IMR-90 (cell line): ENCODE measurements at regions not wholly inside any gene's neighbourhood (a gene's known extent, or its start where the extent isn't known, plus 50 kb on each side); places are given as distances from the start of the nearest gene placed in this dataset.

ENCODE experiments used
- ATAC-seq: fragments of 200-7000 bp; cut with Tn5 transposase; 2 replicates; pipeline ENCODE4 v1.9.1; 2020; ENCODE audit warnings: low read depth, mild to moderate bottlenecking, moderate library complexity
- BruUV-seq: library from RNA; stranded (reverse); fragments of 400-500 nt; replicated peaks from 2 replicates; lab custom pipeline; 2021; lab: Mats Ljungman, UMichigan
- CTCF ChIA-PET: fragments of 300-600 bp; formaldehyde crosslinking; extraction: SDS; loops from one replicate; lab custom pipeline; 2021; ENCODE audit warnings: antibody characterized with exemption; lab: Yijun Ruan, JAX
- POLR2A ChIA-PET: fragments of 300-600 bp; sonication (Branson Sonifier 250); formaldehyde crosslinking; loops from one replicate; lab custom pipeline; 2022; ENCODE audit warnings: antibody characterized with exemption; ENCODE audit not compliant: unreplicated experiment; lab: Charles Lee
- DNase-seq: peaks from one replicate; pipeline ENCODE4 v3.0.0; 2013
- H2AFZ ChIP-seq: replicated peaks from 2 replicates; pipeline ENCODE3; 2013; ENCODE audit warnings: low read length, mild to moderate bottlenecking; ENCODE audit not compliant: poor library complexity
- H2AK5ac ChIP-seq: 2 replicates; pipeline ENCODE4 v1.6.1; 2013; ENCODE audit warnings: low read depth, low read length, inconsistent platforms
- H2AK9ac ChIP-seq: replicated peaks from 2 replicates; pipeline ENCODE3; 2013; ENCODE audit warnings: mild to moderate bottlenecking, low read depth, low read length, moderate library complexity; ENCODE audit not compliant: poor library complexity
- H2BK120ac ChIP-seq: 2 replicates; pipeline ENCODE4 v1.6.1; 2013; ENCODE audit warnings: low read depth, low read length, inconsistent platforms
- H2BK15ac ChIP-seq: 3 replicates; pipeline ENCODE4 v1.6.1; 2013; ENCODE audit warnings: low read depth, low read length, inconsistent platforms
- H2BK20ac ChIP-seq: 2 replicates; pipeline ENCODE4 v1.6.1; 2013; ENCODE audit warnings: low read depth, mild to moderate bottlenecking, inconsistent platforms, low read length, moderate library complexity
- H2BK5ac ChIP-seq: 2 replicates; pipeline ENCODE4 v1.6.1; 2013; ENCODE audit warnings: mild to moderate bottlenecking, low read depth, low read length, inconsistent platforms; ENCODE audit not compliant: poor library complexity, severe bottlenecking
- H3K14ac ChIP-seq: replicated peaks from 2 replicates; pipeline ENCODE4 v1.6.1; 2013; ENCODE audit warnings: low read depth, low read length, inconsistent platforms
- H3K18ac ChIP-seq: 2 replicates; pipeline ENCODE4 v1.6.1; 2013; ENCODE audit warnings: low read depth, low read length, control low read depth
- H3K23ac ChIP-seq: 2 replicates; pipeline ENCODE4 v1.6.1; 2013; ENCODE audit warnings: low read depth, low read length, inconsistent platforms
- H3K27ac ChIP-seq: 2 replicates; pipeline ENCODE4 v1.5.1; 2013; ENCODE audit warnings: mild to moderate bottlenecking, control low read depth, low read length; ENCODE audit not compliant: insufficient read depth
- H3K27me3 ChIP-seq: 2 replicates; pipeline ENCODE4 v1.6.1; 2013; ENCODE audit warnings: low read length; ENCODE audit not compliant: control insufficient read depth, insufficient read depth
- H3K36me3 ChIP-seq: 2 replicates; pipeline ENCODE4 v1.6.1; 2013; ENCODE audit warnings: low read length, mixed read lengths; ENCODE audit not compliant: control insufficient read depth, insufficient read depth
- H3K4ac ChIP-seq: 2 replicates; pipeline ENCODE4 v1.6.1; 2013; ENCODE audit warnings: low read depth, low read length, inconsistent platforms
- H3K4me1 ChIP-seq: 2 replicates; pipeline ENCODE4 v1.6.1; 2013; ENCODE audit warnings: low read length, mixed read lengths; ENCODE audit not compliant: control insufficient read depth, insufficient read depth
- H3K4me2 ChIP-seq: 2 replicates; pipeline ENCODE4 v1.6.1; 2013; ENCODE audit warnings: low read depth, mild to moderate bottlenecking, control low read depth, low read length, moderate library complexity
- H3K4me3 ChIP-seq: 2 replicates; pipeline ENCODE4 v1.5.1; 2013; ENCODE audit warnings: low read depth, mild to moderate bottlenecking, control low read depth, low read length, moderate library complexity; ENCODE audit not compliant: insufficient read depth
- H3K56ac ChIP-seq: 2 replicates; pipeline ENCODE4 v1.6.1; 2013; ENCODE audit warnings: low read length, inconsistent platforms; ENCODE audit not compliant: insufficient read depth; ENCODE audit errors: extremely low read depth
- H3K79me1 ChIP-seq, 2 experiments: 2 replicates each; pipeline ENCODE4 v1.6.1; 2013; ENCODE audit warnings: low read length in 2 of 2, inconsistent platforms in 1 of 2, low read depth in 1 of 2
- H3K9ac ChIP-seq: 2 replicates; pipeline ENCODE4 v1.6.1; 2013; ENCODE audit warnings: low read depth, low read length, control low read depth
- H3K9me1 ChIP-seq: 2 replicates; pipeline ENCODE4 v1.6.1; 2013; ENCODE audit warnings: low read length, inconsistent platforms; ENCODE audit not compliant: insufficient read depth
- H3K9me3 ChIP-seq: 2 replicates; pipeline ENCODE4 v1.6.1; 2013; ENCODE audit warnings: low read length; ENCODE audit not compliant: control insufficient read depth, insufficient read depth
- H4K20me1 ChIP-seq: 2 replicates; pipeline ENCODE4 v1.6.1; 2013; ENCODE audit warnings: low read length, inconsistent platforms; ENCODE audit not compliant: insufficient read depth
- H4K5ac ChIP-seq: 2 replicates; pipeline ENCODE4 v1.6.1; 2013; ENCODE audit warnings: mild to moderate bottlenecking, low read depth, low read length, control low read depth
- H4K8ac ChIP-seq, 2 experiments: 2 replicates each; pipeline ENCODE4 v1.6.1; 2013; ENCODE audit warnings: low read depth in 2 of 2, low read length in 2 of 2, control low read depth in 1 of 2, inconsistent platforms in 1 of 2
- H4K91ac ChIP-seq: 2 replicates; pipeline ENCODE4 v1.6.1; 2013; ENCODE audit warnings: low read depth, low read length, inconsistent platforms; ENCODE audit not compliant: insufficient read depth
- BHLHE40 ChIP-seq: fragments of 150-350 bp; IDR thresholded peaks from 2 replicates; pipeline ENCODE4 v1.6.1; 2016; ENCODE audit warnings: mild to moderate bottlenecking, low read depth, low read length
- CEBPB ChIP-seq: IDR thresholded peaks from 2 replicates; pipeline ENCODE4 v1.6.1; 2012; ENCODE audit warnings: low read depth, low read length, improper control_type of control experiment
- ELK1 ChIP-seq: fragments of 150-350 bp; IDR thresholded peaks from 2 replicates; pipeline ENCODE4 v1.6.1; 2016; ENCODE audit warnings: low read depth, mild to moderate bottlenecking, low read length, moderate library complexity, borderline replicate concordance
- MAFK ChIP-seq: IDR thresholded peaks from 2 replicates; pipeline ENCODE4 v1.6.1; 2012; ENCODE audit warnings: low read depth, low read length, improper control_type of control experiment
- POLR2A ChIP-seq: IDR thresholded peaks from 2 replicates; pipeline ENCODE4 v1.6.1; 2012; ENCODE audit warnings: mild to moderate bottlenecking, low read depth, low read length
- RAD21 ChIP-seq: IDR thresholded peaks from 2 replicates; pipeline ENCODE4 v1.6.1; 2012; ENCODE audit warnings: low read length, improper control_type of control experiment
- RFX5 ChIP-seq: IDR thresholded peaks from 2 replicates; pipeline ENCODE4 v1.8.0; 2012; ENCODE audit warnings: low read depth, mild to moderate bottlenecking, low read length, moderate library complexity
- WGBS, 2 experiments: methylation state at CpG; one replicate each; pipeline versions ENCODE4 v1.1.5 to v1.1.7; 2013; ENCODE audit warnings: missing lambda C conversion rate in 2 of 2; ENCODE audit not compliant: insufficient read length in 1 of 2; ENCODE audit errors: extremely low coverage in 2 of 2; 5-methylcytosine and 5-hydroxymethylcytosine counted together
- dilution Hi-C: fragments of 300-500 bp; cut with HindIII; formaldehyde crosslinking; loops from one replicate; pipeline ENCODE4 v1.14.3; 2018; ENCODE audit warnings: low sequenced_read_pairs; ENCODE audit not compliant: unreplicated experiment
- in situ Hi-C: fragments of 300-500 bp; cut with MboI; formaldehyde crosslinking; loops from 3 replicates; pipeline ENCODE4 v1.14.3; 2019; ENCODE audit warnings: low sequenced_read_pairs, inconsistent platforms, mixed read lengths
- intact Hi-C: fragments of 100-400 bp; cut with micrococcal nuclease; formaldehyde crosslinking; loops from 2 replicates; pipeline ENCODE4 v1.10.0; 2022

- no peak overlapping the region for H2BK15ac ChIP-seq
- H4K8ac ChIP-seq, result no peak overlapping the region
- H3K9me3 ChIP-seq, result peaks cover 14% of the 10 kb centered on the region
- no TSS peak for BruUV-seq
- no peak overlapping the region for H2AK9ac ChIP-seq
- no peak for TF ChIP-seq BHLHE40
- no peak for TF ChIP-seq RFX5
- no peak for TF ChIP-seq MAFK
- TF ChIP-seq POLR2A, result no peak
- TF ChIP-seq CEBPB, result no peak
- no peak for TF ChIP-seq RAD21
- TF ChIP-seq ELK1, result no peak
- no peak overlapping the region for H4K91ac ChIP-seq
- in situ Hi-C loops, result no loop called here
- dilution Hi-C loops, result no loop called here
- H2AK5ac ChIP-seq, result no peak overlapping the region
- DNase-seq (no peak), ATAC-seq (no peak)
- H3K79me1 ChIP-seq, result no peaks in the 10 kb centered on the region
- no peak overlapping the region for H3K4me3 ChIP-seq
- no peak overlapping the region for H3K23ac ChIP-seq
- H3K27me3 ChIP-seq, result no peaks in the 10 kb centered on the region
- WGBS, 2 experiments, result no CpG with 5 or more reads among the region's 5 CpGs
- no peak overlapping the region for H2AFZ ChIP-seq
- H3K56ac ChIP-seq, result no peak overlapping the region
- no peaks in the 10 kb centered on the region for H3K9me1 ChIP-seq
- no peak overlapping the region for H3K18ac ChIP-seq
- no peak overlapping the region for H3K14ac ChIP-seq
- CTCF ChIA-PET, result no interaction called here
- POLR2A ChIA-PET, result no interaction called here
- H3K4ac ChIP-seq, result no peak overlapping the region
- no peak overlapping the region for H2BK20ac ChIP-seq
- intact Hi-C loops, result no loop called here
- H2BK5ac ChIP-seq, result no peak overlapping the region
- H3K4me1 ChIP-seq, result no peaks in the 10 kb centered on the region
- no peak overlapping the region for H2BK120ac ChIP-seq
- H3K9ac ChIP-seq, result no peak overlapping the region
- H3K36me3 ChIP-seq, result no peaks in the 10 kb centered on the region
- H4K20me1 ChIP-seq, result no peaks in the 10 kb centered on the region
- H4K5ac ChIP-seq, result no peak overlapping the region
- H3K4me2 ChIP-seq, result no peak overlapping the region
- no peak overlapping the region for H3K27ac ChIP-seq
Observed at GRCh38 chr18:64809801-64810200, 660.9 kb upstream of the LINC00305 start.
